ENCODE measurements at regions not wholly inside any gene's neighbourhood (a gene's known extent, or its start where the extent isn't known, plus 50 kb on each side); places are given as distances from the start of the nearest gene placed in this dataset.

- Histone ChIP-seq H4K8ac (replicated peaks; ENCODE audit: insufficient read length, low read depth, low read length) (no peak overlapping the region), H4K91ac (ENCODE audit: insufficient read length, low read depth, low read length) (no peak overlapping the region), H2BK15ac (ENCODE audit: low read depth, low read length) (no peak overlapping the region), H3K4me1 (ENCODE audit: insufficient read depth, low read length) (peaks cover 2% of the 10 kb centered on the region; the same call in 1 of the 2 replicates), H2BK120ac (ENCODE audit: low read depth, low read length, poor library complexity, severe bottlenecking) (no peak overlapping the region), H2BK5ac (ENCODE audit: insufficient read length, low read length) (no peak overlapping the region), H3K18ac (ENCODE audit: insufficient read length, low read depth, low read length) (no peak overlapping the region), H3K56ac (ENCODE audit: insufficient read length, low read depth, low read length) (no peak overlapping the region), H3K23ac (ENCODE audit: insufficient read length, low read depth, low read length) (no peak overlapping the region), H3K27ac (ENCODE audit: insufficient read length, low read depth, low read length) (no peak overlapping the region), H2BK12ac (ENCODE audit: insufficient read length, low read depth, low read length) (no peak overlapping the region), H3K4ac (ENCODE audit: low read depth, low read length) (no peak overlapping the region), H3K79me1 (ENCODE audit: insufficient read depth, low read depth, low read length, poor library complexity, severe bottlenecking) (no peaks in the 10 kb centered on the region), H2BK20ac (ENCODE audit: low read depth, low read length, poor library complexity, severe bottlenecking) (no peak overlapping the region), H3K9me3 (ENCODE audit: control insufficient read depth, low read depth, low read length) (no peaks in the 10 kb centered on the region), H4K20me1 (ENCODE audit: control insufficient read depth, insufficient read depth, insufficient read length) (no peaks in the 10 kb centered on the region), H2AK5ac (ENCODE audit: insufficient read length, low read length) (no peak overlapping the region), H2AFZ (ENCODE audit: low read length) (no peak overlapping the region), H3K27me3 (ENCODE audit: insufficient read depth, low read length) (no peaks in the 10 kb centered on the region), H4K5ac (ENCODE audit: insufficient read length, low read depth, low read length) (no peak overlapping the region), H3K9ac (ENCODE audit: extremely low read depth, insufficient read length, low read length) (no peak overlapping the region), H3K14ac (ENCODE audit: insufficient read depth, low read length) (no peak overlapping the region), H3K23me2 (ENCODE audit: insufficient read length, low read depth, low read length, poor library complexity, severe bottlenecking) (no peaks in the 10 kb centered on the region), H3K4me2 (ENCODE audit: insufficient read depth, insufficient read length, low read length) (no peak overlapping the region), H3T11ph (ENCODE audit: low read length) (no peak overlapping the region), H3K79me2 (ENCODE audit: insufficient read depth, low read length) (no peaks in the 10 kb centered on the region)
- Mint-ChIP-seq H3K4me3 (no peak overlapping the region), H3K27ac (no peak overlapping the region), H3K27me3 (ENCODE audit: low read depth) (no peaks in the 10 kb centered on the region), H3K36me3 (ENCODE audit: insufficient read depth in 1 of 3, low read depth in 3 of 3) (no peaks in the 10 kb centered on the region), H3K4me1 (peaks cover 3 to 7% of the 10 kb centered on the region in 2 experiments; a peak in 3 of 4 replicates), H3K9me3 (no peaks in the 10 kb centered on the region)
- TF ChIP-seq CTCF (conservative IDR thresholded peaks at IDR 0.05) = no peak
- no peak for DNase-seq
- no CpG with 5 or more reads among the region's 7 CpGs for WGBS (ENCODE audit: extremely low coverage, insufficient read length, low lambda C conversion rate)
These were observed 234.8 kb upstream of the TMPO start for GRCh38 chr12:98280621-98281020.

Data from H9 (cell line).